ENCODE measurements at regions not wholly inside any gene's neighbourhood (a gene's known extent, or its start where the extent isn't known, plus 50 kb on each side); places are given as distances from the start of the nearest gene placed in this dataset.
A peak's percentile ranks its signal among the peaks of the same experiment; 100 is the strongest.

DNA sequence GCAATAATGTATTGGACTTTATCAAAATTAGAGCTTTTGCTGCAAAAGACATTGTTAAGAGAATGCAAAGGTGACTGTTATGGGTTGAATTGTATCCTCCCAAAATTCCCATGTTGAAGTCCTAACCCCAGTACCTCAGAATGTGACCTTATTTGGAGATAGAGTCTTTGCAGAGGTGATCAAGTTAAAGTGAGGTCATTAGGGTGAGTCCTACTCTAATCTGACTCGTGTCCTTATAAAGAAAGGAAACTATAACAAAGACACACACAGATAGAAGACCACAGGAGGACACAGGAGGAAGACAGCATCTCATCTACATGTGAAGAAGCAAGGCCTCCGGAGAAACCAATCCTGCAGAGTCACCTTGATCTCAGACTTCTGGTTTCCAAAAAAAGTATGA lies 1011.2 kb downstream of the TBC1D22A start:
- peaks cover 4 to 10% (median 7%) of the 10 kb centered on the region in 5 donors for H3K27me3 Mint-ChIP-seq
- DNase-seq (no peak), ATAC-seq (no peak)
- POLR2A ChIA-PET: no interaction called here
- H3K4me1 Mint-ChIP-seq: no peaks in the 10 kb centered on the region
- no peak overlapping the region for H3K27ac Mint-ChIP-seq
- peaks cover 0 to 5% (median 0%) of the 10 kb centered on the region in 9 donors for H3K9me3 Mint-ChIP-seq
- no peaks in the 10 kb centered on the region for H3K36me3 Mint-ChIP-seq
- H3K4me3 Mint-ChIP-seq: no peak overlapping the region

DNA sequence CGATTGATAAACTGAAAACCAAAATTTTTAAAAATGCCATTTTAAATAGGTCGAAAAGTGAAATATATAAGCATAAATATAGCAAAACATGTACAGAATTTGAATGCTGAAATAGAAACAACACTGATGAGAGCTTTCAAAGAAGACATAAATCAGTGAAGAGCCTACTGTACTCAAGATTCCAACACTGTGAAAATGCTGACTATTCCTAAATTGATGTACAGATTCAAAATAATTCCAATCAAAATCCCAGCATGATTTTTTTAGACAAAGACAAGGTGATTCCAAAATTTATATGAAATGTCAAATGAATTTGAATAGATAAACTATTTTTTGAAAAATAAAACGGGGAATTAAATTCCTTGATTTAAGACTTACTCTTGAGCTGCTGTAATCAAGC lies 1010.4 kb downstream of the TBC1D22A start:
- no peak for ATAC-seq
- DNase-seq: no peak
- no peak overlapping the region for H3K27ac Mint-ChIP-seq
- no peak overlapping the region for H3K4me3 Mint-ChIP-seq
- no peaks in the 10 kb centered on the region for H3K4me1 Mint-ChIP-seq
- no peaks in the 10 kb centered on the region for H3K36me3 Mint-ChIP-seq
- H3K9me3 Mint-ChIP-seq: peaks cover 0 to 5% (median 0%) of the 10 kb centered on the region in 9 donors
- peaks cover 4 to 12% (median 9%) of the 10 kb centered on the region in 5 donors for H3K27me3 Mint-ChIP-seq
- POLR2A ChIA-PET: no interaction called here

GRCh38 chr22:47769652-47770051 lies 1007.2 kb downstream of the TBC1D22A start:
- DNase-seq (no peak), ATAC-seq (no peak)
- Mint-ChIP-seq H3K9me3 (peaks cover 0 to 5% (median 0%) of the 10 kb centered on the region in 9 donors), H3K36me3 (no peaks in the 10 kb centered on the region), H3K27me3 (peaks cover 15 to 26% (median 20%) of the 10 kb centered on the region in 5 donors), H3K4me1 (no peaks in the 10 kb centered on the region), H3K4me3 (no peak overlapping the region), H3K27ac (no peak overlapping the region)
- POLR2A ChIA-PET: no interaction called here

DNA sequence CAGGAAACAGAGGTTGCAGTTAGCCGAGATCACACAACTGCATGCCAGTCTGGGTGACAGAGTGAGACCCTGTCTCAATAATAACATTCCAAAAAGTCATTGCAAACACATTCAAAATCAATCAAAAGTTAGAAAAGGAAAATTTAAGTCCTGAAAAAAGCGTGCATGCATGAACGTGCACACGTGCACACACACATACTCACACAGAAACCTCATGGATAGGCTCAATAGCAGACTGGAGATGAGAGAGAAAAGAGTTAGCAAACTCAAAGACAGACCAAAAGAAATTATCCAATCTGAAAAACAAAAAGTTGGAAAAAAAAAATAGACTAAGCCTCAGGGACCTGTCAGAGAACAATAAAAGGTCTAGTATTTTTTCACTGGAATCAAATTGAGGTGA lies 1005.6 kb downstream of the TBC1D22A start:
- no peak overlapping the region for H3K4me3 Mint-ChIP-seq
- H3K36me3 Mint-ChIP-seq: no peaks in the 10 kb centered on the region
- peaks cover 0 to 5% (median 0%) of the 10 kb centered on the region in 9 donors for H3K9me3 Mint-ChIP-seq
- no peaks in the 10 kb centered on the region for H3K4me1 Mint-ChIP-seq
- no peak overlapping the region for H3K27ac Mint-ChIP-seq
- ATAC-seq: no peak
- peaks cover 19 to 34% (median 23%) of the 10 kb centered on the region in 5 donors for H3K27me3 Mint-ChIP-seq
- POLR2A ChIA-PET: no interaction called here
- DNase-seq: no peak

DNA sequence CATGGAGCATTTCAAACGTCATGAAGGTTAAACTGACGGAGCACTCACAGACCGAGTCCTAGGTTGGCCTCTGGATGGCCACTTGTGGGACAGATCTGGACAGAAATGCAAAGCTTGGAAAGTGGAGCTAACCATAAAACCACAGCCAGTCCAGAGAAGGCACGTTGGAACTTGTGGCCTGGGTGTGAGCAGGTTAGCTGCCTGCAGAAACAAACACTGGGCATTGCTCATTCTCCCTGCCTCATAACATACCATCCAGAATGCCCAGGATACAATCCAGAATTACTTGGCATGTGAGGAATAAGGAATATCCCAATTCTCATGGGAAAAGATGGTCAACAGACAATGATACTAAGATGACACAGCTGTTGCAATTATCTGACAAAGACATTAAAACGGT lies 1005.0 kb downstream of the TBC1D22A start:
- POLR2A ChIA-PET: no interaction called here
- Mint-ChIP-seq H3K36me3 (no peaks in the 10 kb centered on the region), H3K4me3 (no peak overlapping the region), H3K27me3 (peaks cover 21 to 35% (median 26%) of the 10 kb centered on the region in 5 donors), H3K27ac (no peak overlapping the region), H3K4me1 (no peaks in the 10 kb centered on the region), H3K9me3 (peaks cover 0 to 5% (median 0%) of the 10 kb centered on the region in 9 donors)
- ATAC-seq: no peak
- no peak for DNase-seq

DNA sequence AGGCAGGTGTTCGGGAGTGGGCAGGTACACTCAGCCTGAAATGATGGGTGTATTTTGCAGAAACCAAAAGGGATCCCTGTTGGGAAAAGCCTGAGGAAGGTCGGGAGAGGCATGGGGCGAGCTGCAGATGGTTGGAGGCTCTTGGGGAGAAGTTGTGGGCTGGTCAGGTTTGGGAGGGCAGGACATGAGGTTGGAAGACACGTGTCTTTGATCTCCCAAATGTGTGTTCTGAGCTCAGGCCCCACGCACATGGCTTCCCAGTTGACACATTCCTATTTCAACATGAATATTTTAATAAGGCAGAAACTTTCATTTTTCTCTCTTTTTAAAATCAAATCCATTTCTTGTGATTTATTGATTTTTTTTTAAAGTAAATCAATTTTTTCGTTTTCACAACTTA lies 1003.3 kb downstream of the TBC1D22A start:
- no peaks in the 10 kb centered on the region for H3K36me3 Mint-ChIP-seq
- no peak for DNase-seq
- peaks cover 19 to 38% (median 30%) of the 10 kb centered on the region in 5 donors for H3K27me3 Mint-ChIP-seq
- POLR2A ChIA-PET: no interaction called here
- ATAC-seq: no peak
- no peaks in the 10 kb centered on the region for H3K4me1 Mint-ChIP-seq
- peaks cover 0 to 4% (median 0%) of the 10 kb centered on the region in 9 donors for H3K9me3 Mint-ChIP-seq
- no peak overlapping the region for H3K27ac Mint-ChIP-seq
- H3K4me3 Mint-ChIP-seq: no peak overlapping the region

GRCh38 chr22:47762141-47762540 lies 999.7 kb downstream of the TBC1D22A start:
- no peaks in the 10 kb centered on the region for H3K36me3 Mint-ChIP-seq
- peaks cover 12 to 35% (median 27%) of the 10 kb centered on the region in 5 donors for H3K27me3 Mint-ChIP-seq
- no peak overlapping the region for H3K27ac Mint-ChIP-seq
- POLR2A ChIA-PET: no interaction called here
- H3K4me1 Mint-ChIP-seq: no peaks in the 10 kb centered on the region
- peaks cover 0 to 3% (median 0%) of the 10 kb centered on the region in 9 donors for H3K9me3 Mint-ChIP-seq
- DNase-seq (no peak), ATAC-seq (no peak)
- H3K4me3 Mint-ChIP-seq: no peak overlapping the region

DNA sequence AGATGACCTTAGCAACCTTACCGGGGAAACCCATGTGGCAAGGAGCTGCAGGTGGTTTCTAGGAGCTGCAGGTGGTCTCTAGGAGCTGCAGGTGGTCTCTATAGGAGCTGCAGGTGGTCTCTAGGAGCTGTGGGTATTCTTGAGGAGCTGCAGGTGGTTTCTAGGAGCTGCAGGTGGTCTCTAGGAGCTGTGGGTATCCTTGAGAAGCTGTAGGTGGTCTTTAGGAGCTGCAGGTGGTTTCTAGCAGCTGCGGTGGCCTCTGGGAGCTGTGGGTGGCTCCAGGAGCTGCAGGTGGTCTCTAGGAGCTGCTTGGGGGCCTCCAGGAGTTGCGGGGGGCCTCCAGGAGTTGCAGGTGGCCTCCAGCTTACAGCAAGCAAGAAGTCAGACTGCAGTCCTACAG lies 997.5 kb downstream of the TBC1D22A start:
- Mint-ChIP-seq H3K4me3 (no peak overlapping the region), H3K9me3 (peaks cover 0 to 5% (median 0%) of the 10 kb centered on the region in 9 donors), H3K27me3 (peaks cover 5 to 23% (median 19%) of the 10 kb centered on the region in 5 donors), H3K36me3 (no peaks in the 10 kb centered on the region), H3K27ac (no peak overlapping the region), H3K4me1 (no peaks in the 10 kb centered on the region)
- DNase-seq (no peak), ATAC-seq (no peak)
- POLR2A ChIA-PET: no interaction called here

GRCh38 chr22:47757741-47758140 lies 995.3 kb downstream of the TBC1D22A start:
- H3K4me1 Mint-ChIP-seq: peaks cover 0 to 1% (median 0%) of the 10 kb centered on the region in 4 donors
- POLR2A ChIA-PET: no interaction called here
- H3K36me3 Mint-ChIP-seq: no peaks in the 10 kb centered on the region
- H3K4me3 Mint-ChIP-seq: no peak overlapping the region
- ATAC-seq: no peak
- peaks cover 3 to 16% (median 10%) of the 10 kb centered on the region in 5 donors for H3K27me3 Mint-ChIP-seq
- peaks cover 0 to 3% (median 0%) of the 10 kb centered on the region in 9 donors for H3K9me3 Mint-ChIP-seq
- no peak overlapping the region for H3K27ac Mint-ChIP-seq
- no peak for DNase-seq

- H3K27ac Mint-ChIP-seq: no peak overlapping the region
- peaks cover 20 to 47% (median 25%) of the 10 kb centered on the region in 5 donors for H3K27me3 Mint-ChIP-seq
- no peak for DNase-seq
- POLR2A ChIA-PET: no interaction called here
- H3K36me3 Mint-ChIP-seq: no peaks in the 10 kb centered on the region
- peaks cover 0 to 2% (median 0%) of the 10 kb centered on the region in 9 donors for H3K9me3 Mint-ChIP-seq
- no peak for ATAC-seq
- peaks cover 0 to 3% (median 0%) of the 10 kb centered on the region in 4 donors for H3K4me1 Mint-ChIP-seq
- H3K4me3 Mint-ChIP-seq: no peak overlapping the region
Observed at GRCh38 chr22:47750086-47750485, 987.6 kb downstream of the TBC1D22A start.

GRCh38 chr22:47748957-47749356 lies 986.5 kb downstream of the TBC1D22A start:
- Mint-ChIP-seq H3K36me3 (no peaks in the 10 kb centered on the region), H3K27me3 (peaks cover 20 to 49% (median 24%) of the 10 kb centered on the region in 5 donors), H3K4me1 (peaks cover 0 to 2% (median 0%) of the 10 kb centered on the region in 4 donors), H3K9me3 (peaks cover 0 to 2% (median 0%) of the 10 kb centered on the region in 9 donors), H3K4me3 (no peak overlapping the region), H3K27ac (no peak overlapping the region)
- DNase-seq (no peak), ATAC-seq (no peak)
- POLR2A ChIA-PET: no interaction called here

DNA sequence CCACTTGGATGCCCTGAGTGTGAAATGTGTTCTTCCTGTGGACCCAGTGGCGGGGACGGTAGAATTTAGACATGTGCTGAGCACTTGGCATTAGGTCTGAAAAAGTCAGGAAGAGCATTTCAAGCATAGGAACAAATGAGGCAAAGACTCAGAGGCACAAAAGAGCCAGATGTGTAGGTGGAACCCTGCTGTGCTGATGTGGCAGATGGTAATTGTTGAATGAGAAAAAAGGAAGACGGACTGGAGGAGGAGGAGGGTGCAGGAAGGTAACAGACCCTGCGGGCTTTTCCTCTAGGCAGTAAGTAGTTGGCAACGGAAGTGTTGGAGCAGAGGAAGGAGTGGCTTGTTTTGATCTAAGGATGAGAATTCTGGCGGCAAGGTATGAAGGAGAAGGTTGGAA lies 985.8 kb downstream of the TBC1D22A start:
- DNase-seq: no peak
- POLR2A ChIA-PET: no interaction called here
- Mint-ChIP-seq H3K36me3 (no peaks in the 10 kb centered on the region), H3K4me3 (no peak overlapping the region), H3K27ac (no peak overlapping the region), H3K4me1 (peaks cover 0 to 1% (median 0%) of the 10 kb centered on the region in 4 donors), H3K9me3 (peaks cover 0 to 2% (median 0%) of the 10 kb centered on the region in 9 donors), H3K27me3 (peaks cover 20 to 49% (median 24%) of the 10 kb centered on the region in 5 donors)
- no peak for ATAC-seq

DNA sequence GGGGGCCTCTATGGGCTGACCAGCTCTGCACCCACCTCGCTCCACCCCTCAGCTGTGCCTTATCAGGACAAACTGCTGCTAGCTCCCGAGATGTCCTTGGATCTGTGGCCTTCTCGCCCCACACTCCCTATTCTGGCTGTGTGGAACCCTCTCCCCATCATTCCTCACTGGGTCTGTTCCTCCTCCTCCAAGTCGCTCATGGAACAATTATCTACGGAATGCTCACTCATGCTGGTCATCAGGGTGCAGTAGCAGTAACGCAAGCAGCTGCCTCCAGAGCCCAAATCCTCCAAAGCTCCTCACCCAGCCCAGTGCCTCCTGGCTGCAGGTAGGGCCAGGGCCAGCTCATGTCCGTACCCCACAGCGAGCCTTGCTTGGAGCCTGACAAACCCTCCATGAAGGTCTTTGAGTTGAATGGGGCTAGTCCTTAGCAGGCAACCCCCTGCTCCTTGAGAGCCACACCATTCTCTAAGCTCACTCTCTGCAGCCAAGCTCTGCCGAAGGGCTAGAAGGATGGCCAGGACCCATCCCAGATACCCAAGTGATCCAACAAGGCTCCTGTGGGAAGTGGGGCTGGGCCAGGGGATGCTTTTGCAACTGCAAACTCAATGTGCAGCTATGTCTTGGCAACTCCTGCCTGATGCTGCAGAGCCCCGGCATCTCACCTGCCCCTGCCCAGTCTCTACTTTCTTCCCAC lies 977.8 kb downstream of the TBC1D22A start:
- Mint-ChIP-seq H3K4me3 (no peak overlapping the region), H3K36me3 (no peaks in the 10 kb centered on the region), H3K27me3 (peaks cover 4 to 21% (median 11%) of the 10 kb centered on the region in 5 donors), H3K27ac (peak overlapping the region in 1 of 10 donors; percentile 7), H3K4me1 (no peaks in the 10 kb centered on the region), H3K9me3 (no peaks in the 10 kb centered on the region)
- no peak for DNase-seq
- POLR2A ChIA-PET: no interaction called here
- no peak for ATAC-seq

Data from naive thymus-derived CD8-positive, alpha-beta T cell (primary cell).